Esophagus muscularis mucosa (tissue), 3 donors: ENCODE measurements at regions not wholly inside any gene's neighbourhood (a gene's known extent, or its start where the extent isn't known, plus 50 kb on each side); places are given as distances from the start of the nearest gene placed in this dataset.

ENCODE experiments used
- CTCF ChIP-seq, 3 experiments: fragments of 200-600 bp in 2 of 3; fragments of 450-650 bp in 1 of 3; sonication (generic) in 2 of 3; IDR thresholded peaks; one replicate each; pipeline ENCODE4 v1.5.1; 2017 to 2019; ENCODE audit warnings: antibody characterized with exemption in 3 of 3, mild to moderate bottlenecking in 2 of 3, moderate library complexity in 1 of 3
- POLR2A ChIP-seq: fragments of 450-650 bp; IDR thresholded peaks from one replicate; pipeline ENCODE4 v1.6.1; 2017; ENCODE audit warnings: antibody characterized with exemption, moderate library complexity, mild to moderate bottlenecking, low read depth
- POLR2AphosphoS5 ChIP-seq, 2 donors: sonication (generic); formaldehyde crosslinking; IDR thresholded peaks; one replicate each; pipeline ENCODE4 v1.6.1; 2017; ENCODE audit warnings: antibody characterized with exemption in 2 of 2

DNA sequence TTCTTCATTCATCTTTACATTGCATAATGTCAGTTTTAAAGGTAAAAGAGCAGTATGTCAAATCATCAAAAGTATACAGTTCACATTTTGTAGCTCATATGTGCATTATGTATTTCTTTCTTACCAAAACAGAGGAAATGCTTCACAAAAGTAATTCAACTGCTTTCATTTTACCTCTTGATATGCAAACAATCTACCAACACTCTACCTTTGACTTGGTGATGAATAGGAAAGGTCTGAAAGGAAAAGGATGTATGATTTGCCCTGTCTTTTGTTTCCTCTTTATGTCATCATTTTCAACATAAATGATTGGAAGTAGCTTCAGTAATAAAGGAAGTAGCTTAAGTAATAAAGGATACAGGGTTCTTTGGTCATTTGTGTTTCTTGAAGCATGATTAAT is 846.7 kb downstream of the NXPH1 start:
- TF ChIP-seq POLR2AphosphoS5 (IDR thresholded peaks at IDR 0.05) (no peak), POLR2A (no peak), CTCF (IDR thresholded peaks at IDR 0.05) (no peak)
